HCT116 (cell line): ENCODE measurements at regions not wholly inside any gene's neighbourhood (a gene's known extent, or its start where the extent isn't known, plus 50 kb on each side); places are given as distances from the start of the nearest gene placed in this dataset.

Source experiments
- ELF1 ChIP-seq: IDR thresholded peaks from 2 replicates; pipeline ENCODE4 v1.6.1; 2012; ENCODE audit warnings: low read depth, borderline replicate concordance
- POLR2A ChIP-seq: IDR thresholded peaks from 2 replicates; pipeline ENCODE4 v1.7.0; 2011; ENCODE audit warnings: borderline replicate concordance; ENCODE audit not compliant: insufficient read depth, insufficient read length; ENCODE audit errors: extremely low read depth
- POLR2AphosphoS5 ChIP-seq: IDR thresholded peaks from 2 replicates; pipeline ENCODE4 v1.6.1; 2011; ENCODE audit warnings: mild to moderate bottlenecking, low read depth, low read length, moderate library complexity
- TF ChIP-seq, protein P1 (sequence below), 3 experiments: fragments of 200-600 bp in 1 of 3; sonication (generic) in 1 of 3; IDR thresholded peaks in 2 of 3; conservative IDR thresholded peaks in 1 of 3; 2 replicates each; pipeline ENCODE4 v1.5.1; 2012 to 2017; ENCODE audit warnings: low read depth in 2 of 3, low read length in 2 of 3, antibody characterized with exemption in 1 of 3, borderline replicate concordance in 1 of 3, control low read depth in 1 of 3, mild to moderate bottlenecking in 1 of 3, mixed read lengths in 1 of 3, mixed run types in 1 of 3, moderate library complexity in 1 of 3; ENCODE audit not compliant: insufficient read depth in 1 of 3
- TF ChIP-seq, protein P2 (sequence below): IDR thresholded peaks from 2 replicates; pipeline ENCODE4 v1.6.1; 2012

DNA sequence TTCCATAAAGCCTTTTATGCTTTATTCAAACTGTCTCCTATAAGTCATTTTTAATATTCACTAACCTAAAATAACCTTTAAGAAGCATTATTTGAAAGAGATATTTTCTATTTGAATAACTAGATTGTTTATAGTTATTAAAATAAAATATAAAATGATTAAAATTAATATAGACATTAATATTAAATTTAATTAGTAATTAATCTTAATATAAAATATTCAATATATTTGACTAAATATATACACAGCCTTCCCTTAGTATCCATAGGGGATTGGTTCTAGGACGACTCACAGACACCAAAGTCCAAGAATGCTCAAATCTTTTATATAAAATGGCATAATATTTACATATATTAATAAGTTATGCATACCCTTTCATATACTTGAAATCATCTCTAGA lies 1014.1 kb downstream of the TBL1XR1 start:
- TF ChIP-seq POLR2AphosphoS5 (no peak), POLR2A (no peak), ELF1 (no peak)
- TF ChIP-seq, protein P1, sequence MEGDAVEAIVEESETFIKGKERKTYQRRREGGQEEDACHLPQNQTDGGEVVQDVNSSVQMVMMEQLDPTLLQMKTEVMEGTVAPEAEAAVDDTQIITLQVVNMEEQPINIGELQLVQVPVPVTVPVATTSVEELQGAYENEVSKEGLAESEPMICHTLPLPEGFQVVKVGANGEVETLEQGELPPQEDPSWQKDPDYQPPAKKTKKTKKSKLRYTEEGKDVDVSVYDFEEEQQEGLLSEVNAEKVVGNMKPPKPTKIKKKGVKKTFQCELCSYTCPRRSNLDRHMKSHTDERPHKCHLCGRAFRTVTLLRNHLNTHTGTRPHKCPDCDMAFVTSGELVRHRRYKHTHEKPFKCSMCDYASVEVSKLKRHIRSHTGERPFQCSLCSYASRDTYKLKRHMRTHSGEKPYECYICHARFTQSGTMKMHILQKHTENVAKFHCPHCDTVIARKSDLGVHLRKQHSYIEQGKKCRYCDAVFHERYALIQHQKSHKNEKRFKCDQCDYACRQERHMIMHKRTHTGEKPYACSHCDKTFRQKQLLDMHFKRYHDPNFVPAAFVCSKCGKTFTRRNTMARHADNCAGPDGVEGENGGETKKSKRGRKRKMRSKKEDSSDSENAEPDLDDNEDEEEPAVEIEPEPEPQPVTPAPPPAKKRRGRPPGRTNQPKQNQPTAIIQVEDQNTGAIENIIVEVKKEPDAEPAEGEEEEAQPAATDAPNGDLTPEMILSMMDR (IDR thresholded peaks at IDR 0.05 in 2 of 3, conservative IDR thresholded peaks at IDR 0.05 in 1 of 3; ENCODE audit: borderline replicate concordance in 1 of 3, insufficient read depth in 1 of 3, low read depth in 2 of 3, low read length in 2 of 3) = no peak
- TF ChIP-seq, protein P2, sequence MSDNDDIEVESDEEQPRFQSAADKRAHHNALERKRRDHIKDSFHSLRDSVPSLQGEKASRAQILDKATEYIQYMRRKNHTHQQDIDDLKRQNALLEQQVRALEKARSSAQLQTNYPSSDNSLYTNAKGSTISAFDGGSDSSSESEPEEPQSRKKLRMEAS = no peak
